ENCODE measurements at regions not wholly inside any gene's neighbourhood (a gene's known extent, or its start where the extent isn't known, plus 50 kb on each side); places are given as distances from the start of the nearest gene placed in this dataset.

GRCh38 chr21:27114111-27114510 lies 147.2 kb upstream of the ADAMTS5 start:
- DNase-seq: no peak

- DNase-seq: no peak
Measured at GRCh38 chr21:27112186-27112585, 145.3 kb upstream of the ADAMTS5 start.

- no peak for DNase-seq
Measured at GRCh38 chr21:27110956-27111355, 144.1 kb upstream of the ADAMTS5 start.

DNA sequence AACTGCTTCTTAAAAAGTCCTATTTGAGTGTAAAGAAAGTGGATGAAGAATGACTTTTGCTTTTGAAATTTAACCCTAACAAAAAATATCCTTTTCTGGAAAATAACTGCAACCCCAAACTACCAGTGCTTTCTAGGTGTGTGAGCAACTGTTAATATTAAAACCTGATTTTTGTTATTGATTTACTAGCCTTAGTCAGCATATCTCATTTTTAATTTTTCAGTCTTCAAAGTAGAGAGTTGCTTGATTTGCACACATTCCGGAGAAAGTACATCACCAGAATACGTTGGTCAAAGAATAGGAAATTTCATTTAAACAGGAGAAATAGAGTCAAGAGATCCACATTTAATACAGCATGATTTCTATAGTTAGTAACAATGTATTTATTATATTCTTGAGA lies 141.8 kb upstream of the ADAMTS5 start:
- no peak for DNase-seq

GRCh38 chr21:27108228-27108627 lies 141.3 kb upstream of the ADAMTS5 start:
- DNase-seq: no peak

- no peak for DNase-seq
Measured at GRCh38 chr21:27104846-27105431, 138.1 kb upstream of the ADAMTS5 start.

- DNase-seq: no peak
Measured at GRCh38 chr21:27103768-27104167, 136.9 kb upstream of the ADAMTS5 start.

DNA sequence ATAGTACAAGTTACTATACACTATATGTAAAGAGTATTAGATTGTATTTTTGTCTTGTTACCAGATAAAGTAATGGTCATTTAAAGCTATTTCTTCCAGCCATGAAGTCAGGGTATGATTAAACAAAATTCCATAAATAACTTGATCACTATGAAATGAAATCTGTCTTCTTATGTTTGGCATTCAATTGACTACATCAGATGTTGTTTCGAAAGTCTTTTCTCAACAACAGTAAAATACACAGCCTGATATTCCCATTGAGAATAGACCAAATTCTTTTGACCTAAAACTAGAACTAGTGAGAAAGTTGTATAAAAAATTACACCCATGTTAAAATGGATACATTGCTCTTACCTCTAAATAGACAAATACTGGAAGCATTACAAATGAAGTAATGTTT lies 134.6 kb upstream of the ADAMTS5 start:
- DNase-seq: no peak

DNA sequence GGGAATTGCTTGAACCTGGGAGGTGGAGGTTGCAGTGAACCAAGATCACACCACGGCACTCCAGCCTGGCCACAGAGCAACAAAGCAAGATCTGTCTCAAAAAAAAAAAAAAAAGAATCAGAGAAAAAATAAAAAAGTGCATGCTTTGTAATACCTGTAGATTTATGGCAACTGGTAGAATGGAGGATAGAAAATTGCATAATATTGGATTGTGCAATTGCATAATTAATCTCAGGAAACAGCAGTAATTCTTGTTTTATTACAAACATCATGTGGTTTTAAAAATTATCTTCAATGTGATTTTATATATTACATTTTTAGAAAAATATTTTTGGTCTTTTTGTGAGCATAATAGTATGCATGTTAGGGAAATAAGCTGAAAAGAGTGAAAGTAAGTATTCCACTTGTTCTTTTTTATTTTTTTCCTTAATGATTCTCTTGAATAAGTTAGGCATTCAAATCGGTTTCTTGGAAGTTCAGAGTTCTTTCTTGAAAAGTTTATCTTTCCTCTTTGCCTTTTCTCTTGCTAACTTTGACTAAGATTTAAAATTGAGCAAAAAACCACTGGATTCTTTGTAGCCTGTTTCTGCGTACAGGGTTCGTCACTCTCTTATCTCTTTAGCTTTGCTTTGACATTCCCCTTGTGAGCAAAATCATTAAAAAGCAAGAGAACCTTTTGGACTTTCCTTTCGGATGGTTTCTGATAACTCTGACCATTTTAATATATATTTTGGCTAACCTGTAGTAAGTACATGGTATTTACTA lies 127.5 kb upstream of the ADAMTS5 start:
- DNase-seq: no peak

DNA sequence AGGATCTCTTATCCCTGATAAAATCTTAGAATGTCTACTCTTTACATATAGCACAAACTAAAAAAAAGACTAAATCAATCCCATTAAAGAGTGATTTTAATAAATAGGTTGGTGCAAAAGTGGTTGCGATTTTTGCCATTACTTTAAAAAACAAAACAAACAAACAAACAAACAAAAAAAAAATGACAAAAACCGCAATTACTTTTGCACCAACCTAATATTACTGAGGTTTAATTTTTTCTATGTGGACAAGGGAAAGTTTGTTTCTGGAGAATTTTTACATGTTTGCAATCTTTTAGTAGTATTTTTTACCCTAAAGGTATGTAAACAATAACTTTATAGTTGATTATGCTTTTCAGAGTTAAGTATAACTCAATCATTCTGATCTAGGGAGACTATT lies 119.7 kb upstream of the ADAMTS5 start:
- DNase-seq: no peak

- DNase-seq: no peak
Measured at GRCh38 chr21:27086186-27086585, 119.3 kb upstream of the ADAMTS5 start.

DNA sequence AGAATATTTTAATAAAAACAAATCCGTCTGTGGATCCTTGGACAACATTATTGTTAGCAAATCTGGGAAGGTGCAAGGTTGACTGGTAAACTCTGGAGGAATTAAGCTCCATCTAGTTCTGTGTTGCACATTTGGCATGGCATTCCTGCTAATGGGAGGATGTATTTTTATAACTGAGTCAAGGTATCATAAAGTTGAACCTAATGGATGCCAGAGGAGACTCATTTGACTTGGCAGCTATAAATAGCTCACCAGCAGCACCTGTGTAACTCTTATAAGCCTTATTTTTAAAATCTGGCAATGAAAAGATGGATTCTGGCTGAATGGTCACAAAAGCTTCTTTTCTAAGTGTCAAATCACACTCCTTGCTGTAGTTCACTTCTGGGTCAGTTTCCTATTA lies 118.5 kb upstream of the ADAMTS5 start:
- DNase-seq: no peak

- DNase-seq: no peak
Measured at GRCh38 chr21:27083144-27083543, 116.3 kb upstream of the ADAMTS5 start.

DNA sequence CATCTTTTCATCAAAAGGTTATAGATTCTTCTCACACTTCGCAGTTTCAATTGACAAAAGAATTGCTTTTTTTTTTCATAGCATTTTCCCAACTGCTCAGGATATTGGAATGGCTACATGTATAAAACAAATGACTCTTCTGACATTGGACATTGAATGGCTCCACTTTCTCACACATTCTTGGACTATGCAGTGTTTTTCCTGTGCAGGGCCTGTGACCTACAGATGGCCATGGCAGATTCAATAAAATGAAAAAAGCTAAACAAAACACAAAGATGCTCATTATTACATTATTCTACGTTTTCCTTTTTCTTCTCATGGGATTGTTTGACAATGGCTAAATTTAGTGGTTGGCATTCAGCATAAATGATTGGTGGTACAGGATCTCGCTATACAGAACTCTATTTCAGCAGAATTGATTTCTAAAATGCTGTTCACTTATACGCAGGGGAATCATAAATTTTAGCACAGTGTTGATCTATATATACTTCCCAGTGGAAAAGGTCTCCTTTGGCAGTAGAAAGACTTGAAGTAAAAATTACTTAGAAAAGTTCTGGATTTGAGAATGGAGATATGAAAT lies 115.6 kb upstream of the ADAMTS5 start:
- no peak for DNase-seq

DNA sequence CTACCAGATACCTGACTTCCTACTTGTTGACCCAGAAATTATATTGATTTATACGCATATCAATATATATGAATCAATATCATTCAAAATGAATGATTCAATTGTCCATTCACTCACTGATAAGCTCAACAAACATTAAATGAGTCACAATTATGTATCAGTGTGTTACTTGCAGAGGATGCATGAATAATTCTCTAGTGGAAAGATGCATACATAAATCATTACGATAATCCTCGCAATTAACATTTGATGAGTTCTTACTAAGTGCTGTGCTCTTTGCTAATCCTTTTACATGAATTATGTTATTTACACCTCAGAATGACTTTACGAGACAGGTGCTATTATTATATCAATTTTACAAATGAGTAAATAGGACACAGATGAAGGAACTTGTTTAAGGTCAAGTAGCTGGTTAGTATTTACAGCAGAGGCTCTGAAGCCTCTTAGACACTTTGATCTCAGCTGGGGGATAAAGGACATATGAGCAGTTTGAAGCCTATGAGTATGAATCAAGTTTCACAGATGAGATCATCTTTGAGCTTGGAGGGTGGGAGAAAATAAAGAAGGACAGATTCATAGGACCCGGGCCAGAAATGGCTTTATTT lies 112.8 kb upstream of the ADAMTS5 start:
- no peak for DNase-seq

- DNase-seq: no peak
Measured at GRCh38 chr21:27078915-27079314, 112.0 kb upstream of the ADAMTS5 start.

DNA sequence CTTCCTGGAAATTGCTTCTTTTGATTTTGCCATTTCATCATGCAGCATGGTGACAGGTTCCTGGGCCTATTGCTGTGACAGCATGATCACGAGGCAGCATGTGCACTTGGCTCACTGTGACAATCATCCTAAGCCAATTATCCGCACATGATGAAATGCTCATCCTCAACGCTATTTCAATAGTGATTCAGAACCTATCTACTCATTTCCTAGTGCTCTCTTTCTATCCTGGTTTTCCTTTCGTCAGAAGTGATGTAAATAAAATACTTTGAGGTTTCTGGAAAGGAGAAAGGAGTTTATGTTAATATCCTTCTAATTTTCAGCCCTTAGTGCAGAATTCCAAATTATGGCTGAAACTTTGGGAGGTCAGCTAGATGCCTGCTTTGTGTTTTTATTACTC lies 110.6 kb upstream of the ADAMTS5 start:
- DNase-seq: no peak

DNA sequence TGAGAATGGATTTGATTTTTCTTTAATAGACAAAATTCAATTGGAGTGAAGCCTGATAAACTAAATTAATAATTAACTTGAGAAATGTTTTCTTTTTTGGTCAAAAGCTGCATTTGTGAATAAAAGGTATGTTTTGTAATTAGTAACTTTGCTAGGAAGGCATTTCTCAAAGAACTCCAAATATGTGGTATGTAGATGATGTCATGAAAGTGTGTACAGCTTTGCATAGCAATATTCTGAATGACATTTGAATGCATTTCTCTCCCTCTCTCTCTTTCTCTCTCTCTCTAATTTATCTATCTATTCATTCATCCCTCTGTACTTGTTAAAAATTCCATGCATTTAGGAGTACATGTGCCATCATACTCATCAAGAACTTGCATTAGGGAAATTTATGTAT lies 109.1 kb upstream of the ADAMTS5 start:
- DNase-seq: no peak

DNA sequence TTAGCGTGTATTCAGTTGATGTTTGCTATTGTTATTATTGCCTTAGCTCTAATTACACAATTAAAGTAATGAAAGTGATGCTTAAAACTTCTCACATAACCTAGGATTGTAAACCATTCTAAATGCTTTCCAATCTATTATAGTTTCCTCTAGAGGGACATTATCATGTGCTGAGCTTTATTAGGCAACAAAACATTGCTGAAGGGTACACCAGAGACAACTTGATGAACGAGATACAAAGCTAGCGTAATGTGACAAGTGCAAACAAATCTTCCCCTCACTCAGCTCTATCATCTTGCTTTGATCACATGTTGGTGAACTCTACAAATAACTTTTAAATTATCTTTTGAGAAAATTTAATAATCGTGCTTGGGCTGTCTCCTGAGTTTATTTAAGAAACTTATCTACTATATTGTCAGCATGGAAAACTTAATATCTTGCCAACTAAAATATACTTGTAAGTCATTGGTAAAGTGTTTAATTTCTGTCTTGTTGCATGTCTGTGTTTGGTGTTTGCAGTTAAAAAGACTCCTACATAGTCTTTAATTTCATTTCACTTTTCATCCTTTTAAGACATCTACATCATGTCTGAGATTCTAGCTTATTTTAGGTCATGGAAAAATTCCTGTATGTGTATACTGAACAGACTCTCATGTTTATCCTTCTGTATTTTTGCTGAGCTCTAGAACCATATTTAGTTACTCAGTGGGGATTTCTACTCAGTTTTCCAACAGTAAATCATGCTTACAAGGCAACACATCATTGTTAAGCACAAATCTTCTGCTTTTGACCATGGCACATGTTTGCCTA lies 104.2 kb upstream of the ADAMTS5 start:
- DNase-seq: no peak

DNA sequence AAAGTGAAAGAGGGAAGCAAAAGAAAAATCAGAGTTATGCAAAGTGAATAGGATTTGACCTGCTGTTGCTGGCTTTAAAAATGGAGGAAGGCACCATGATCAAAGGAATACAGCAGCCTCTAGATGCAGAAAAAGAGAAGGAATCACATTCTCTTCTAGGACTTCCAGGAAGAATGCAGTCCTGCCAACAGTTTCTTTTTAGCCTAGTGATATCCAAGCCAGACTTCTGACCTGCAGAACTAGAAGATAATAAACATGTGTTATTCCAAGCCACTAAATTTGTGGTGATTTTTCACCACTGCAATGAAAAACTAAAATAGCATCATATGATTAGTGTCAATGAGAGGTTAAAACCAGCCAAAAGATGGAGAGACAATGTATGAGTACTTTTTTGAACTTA lies 101.9 kb upstream of the ADAMTS5 start:
- no peak for DNase-seq

- no peak for DNase-seq
Measured at GRCh38 chr21:27067226-27067625, 100.3 kb upstream of the ADAMTS5 start.

DNA sequence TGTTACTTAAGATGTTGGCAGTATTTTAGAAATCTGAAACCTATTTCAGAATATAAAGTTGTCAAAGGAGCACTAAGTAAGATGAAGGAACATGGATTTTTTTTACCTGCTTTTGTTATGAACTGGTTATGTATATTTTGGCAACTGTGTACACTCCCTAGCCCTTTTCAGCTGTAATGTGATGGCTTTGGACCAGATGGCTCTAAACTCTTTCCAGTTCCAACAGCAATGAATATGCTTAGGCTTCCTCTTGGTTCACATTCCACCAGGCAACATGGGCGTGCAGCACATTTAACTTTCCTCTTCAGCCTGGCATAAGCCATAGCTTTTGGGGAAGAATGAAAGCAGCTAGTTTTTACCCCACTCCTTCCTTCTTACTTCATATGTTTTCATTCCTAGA lies 95.6 kb upstream of the ADAMTS5 start:
- DNase-seq: no peak

GRCh38 chr21:27061770-27062169 lies 94.9 kb upstream of the ADAMTS5 start:
- DNase-seq: no peak

Data from activated CD8-positive, alpha-beta memory T cell treated with anti-CD3 and anti-CD28 coated beads, Interleukin-2, amount 50 U/mL, for 4 hours (primary cell).